GM18519 (cell line): ENCODE measurements at regions not wholly inside any gene's neighbourhood (a gene's known extent, or its start where the extent isn't known, plus 50 kb on each side); places are given as distances from the start of the nearest gene placed in this dataset.

Experiments used
- ATAC-seq: cut with Tn5 transposase; IDR thresholded peaks from one replicate; pipeline ENCODE4 v1.9.1; 2021; ENCODE audit warnings: mild to moderate bottlenecking, moderate library complexity; ENCODE audit not compliant: unreplicated experiment, low FRiP score

DNA sequence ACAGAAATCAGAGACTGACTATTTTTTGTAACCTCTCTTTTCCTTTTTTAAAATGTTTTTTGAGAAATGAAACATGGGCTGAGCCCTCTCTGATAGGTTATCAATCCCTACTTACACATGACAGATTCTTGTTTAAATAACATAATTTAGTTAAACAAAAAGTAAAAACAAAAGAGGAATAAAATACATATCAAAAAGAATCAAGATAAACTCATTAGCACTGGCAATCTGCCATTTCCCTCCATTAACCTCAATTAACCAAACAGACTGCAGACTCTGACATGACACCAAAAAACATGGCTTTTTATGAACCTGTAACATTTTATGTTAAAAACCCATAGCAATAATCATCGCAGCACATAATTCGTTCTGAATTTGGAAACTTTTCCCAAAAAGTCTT, 284.4 kb upstream of the MTNR1B start:
- no peak for ATAC-seq

DNA sequence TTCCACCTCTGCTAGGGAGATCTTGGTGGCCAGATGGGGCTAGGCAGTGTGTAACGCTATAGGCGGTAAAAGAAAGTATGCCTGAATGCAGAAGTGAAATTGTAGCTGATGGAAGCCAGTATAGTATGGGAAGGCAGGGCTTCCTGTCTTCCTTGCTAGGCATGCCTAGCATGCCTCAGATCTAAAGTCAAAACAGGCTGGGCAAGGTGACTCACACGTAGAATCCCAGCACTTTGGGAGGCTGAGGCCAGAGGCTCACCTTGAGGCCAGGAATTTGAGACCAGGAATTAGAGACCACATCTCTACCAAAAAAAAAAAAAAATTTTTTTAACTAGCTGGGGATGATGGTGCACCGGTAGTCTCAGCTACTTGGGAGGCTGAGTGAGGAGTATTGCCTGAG, 281.7 kb upstream of the MTNR1B start:
- no peak for ATAC-seq

DNA sequence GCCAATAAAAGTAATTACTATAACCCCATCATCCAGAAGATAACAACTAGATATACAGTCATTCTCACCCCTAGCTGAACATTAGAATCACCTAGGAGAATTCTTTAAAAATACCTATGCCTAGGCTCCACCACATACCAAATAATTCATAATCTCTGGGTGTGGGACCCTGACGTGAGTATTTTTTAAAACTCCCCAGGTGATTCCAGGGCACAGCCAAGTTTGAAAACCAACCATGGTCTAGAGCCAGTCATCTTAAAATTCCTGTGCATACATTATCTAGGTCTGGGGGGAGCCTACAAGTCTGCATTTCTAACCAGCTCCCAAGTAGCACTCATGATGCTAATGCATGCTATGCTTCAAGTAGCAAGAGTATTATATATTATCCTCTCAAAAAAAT, 281.0 kb upstream of the MTNR1B start:
- no peak for ATAC-seq

DNA sequence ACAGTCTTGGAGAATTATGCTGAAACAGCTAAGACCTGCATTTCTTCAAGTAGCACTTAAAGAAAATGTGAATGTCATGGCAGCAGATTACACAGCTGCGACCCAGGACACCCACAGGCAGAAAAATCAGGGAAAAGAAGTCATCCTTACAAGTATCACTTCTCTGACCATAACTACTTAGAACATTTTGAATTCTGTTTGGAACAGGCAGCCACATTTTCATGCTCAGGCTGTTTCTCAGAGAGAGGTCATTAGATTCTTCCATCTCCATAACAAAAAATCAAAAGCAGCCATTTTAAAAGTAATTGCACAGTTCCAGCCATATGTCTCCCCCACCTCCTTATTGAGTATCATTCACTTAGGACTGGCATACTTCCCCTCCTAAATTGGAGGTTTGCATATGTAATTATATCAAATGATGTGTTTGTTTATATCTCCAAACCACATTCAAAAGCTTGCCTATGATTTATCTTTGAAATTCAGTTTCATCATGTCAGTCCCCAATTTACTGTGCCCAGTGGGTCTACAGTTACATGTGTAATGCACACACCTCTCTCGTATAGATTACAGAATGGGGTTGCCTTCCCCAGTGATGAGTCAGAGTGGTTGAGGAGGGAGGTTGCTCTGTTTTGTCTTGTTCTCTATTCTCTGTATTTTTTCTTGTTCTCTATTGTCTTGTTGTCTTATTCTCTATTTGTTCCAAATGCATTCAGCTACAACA, 276.5 kb upstream of the MTNR1B start:
- no peak for ATAC-seq

DNA sequence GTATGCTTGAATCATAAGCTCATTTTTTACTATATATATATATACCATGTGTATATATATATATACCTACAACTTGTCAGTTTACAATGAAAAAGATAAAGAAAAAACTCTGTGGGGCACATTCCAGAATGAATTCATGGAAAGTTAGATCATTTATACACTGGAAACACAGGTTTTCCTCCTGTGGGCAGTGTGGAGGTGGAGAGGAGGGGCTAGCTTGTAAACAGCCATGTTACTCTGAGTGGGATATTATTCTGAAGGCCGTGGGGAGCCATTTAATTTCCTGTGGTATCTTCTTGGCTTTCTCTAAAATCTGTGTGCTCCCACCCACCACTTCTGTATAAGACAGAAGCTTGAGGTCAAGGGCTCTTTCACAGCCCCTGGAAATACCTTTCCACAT, 273.4 kb upstream of the MTNR1B start:
- no peak for ATAC-seq

DNA sequence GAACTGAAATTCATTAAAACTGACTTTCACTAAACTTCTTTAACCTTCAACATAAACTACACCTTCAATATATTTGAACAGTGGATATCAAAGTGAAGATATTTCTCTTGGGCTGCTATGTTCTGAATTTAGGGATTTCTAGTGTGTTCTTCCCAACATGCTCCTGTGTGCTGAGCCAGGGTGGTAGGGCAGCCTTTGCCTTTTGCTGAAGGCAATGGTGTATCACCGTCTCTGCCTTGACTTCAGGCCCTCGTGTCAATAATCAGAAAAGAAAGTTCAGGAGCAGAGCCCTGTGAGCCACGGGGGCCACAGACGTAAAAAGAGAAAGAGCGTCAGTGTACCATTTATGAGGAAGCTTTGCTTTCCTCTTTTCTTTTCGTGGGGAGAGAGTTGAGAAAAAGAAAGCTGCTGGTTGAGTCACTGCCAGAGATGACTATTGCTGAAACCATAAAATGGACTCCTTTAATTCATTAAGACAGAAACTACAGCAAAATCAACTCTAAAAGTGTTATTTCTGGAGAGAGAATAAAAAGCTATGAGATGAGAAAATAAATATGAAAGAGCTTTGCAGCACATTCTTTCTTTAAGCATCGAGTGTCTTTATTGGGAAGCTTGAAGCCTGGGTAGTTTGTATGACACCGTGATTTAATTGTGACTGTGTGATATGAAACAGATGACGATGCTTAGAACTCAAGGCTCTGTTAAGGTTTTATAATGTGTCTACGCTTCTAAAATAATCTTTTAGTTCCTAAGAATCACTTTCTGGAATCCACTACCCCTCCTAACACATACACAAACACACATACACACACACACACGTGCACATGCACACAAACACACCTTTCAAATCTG, 271.8 kb upstream of the MTNR1B start:
- no peak for ATAC-seq

DNA sequence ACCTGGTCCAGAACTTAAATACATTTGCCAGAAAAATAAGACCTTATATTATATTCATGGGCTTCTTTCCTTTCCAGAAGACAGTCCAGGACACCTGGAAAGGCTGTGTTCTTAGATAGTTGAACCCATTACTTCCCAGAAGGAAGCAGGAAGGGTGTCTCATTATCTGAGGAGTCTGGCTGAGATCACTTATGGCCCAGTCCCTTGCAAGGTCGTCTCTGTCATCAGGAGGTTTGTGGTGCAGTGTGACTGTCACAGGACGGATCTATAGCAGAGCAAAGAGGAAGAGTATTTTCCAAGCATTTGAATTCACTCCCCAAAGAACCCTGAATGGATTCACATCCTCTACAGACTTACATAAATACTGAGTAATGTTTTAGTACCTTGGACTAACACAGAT, 270.7 kb upstream of the MTNR1B start:
- no peak for ATAC-seq

DNA sequence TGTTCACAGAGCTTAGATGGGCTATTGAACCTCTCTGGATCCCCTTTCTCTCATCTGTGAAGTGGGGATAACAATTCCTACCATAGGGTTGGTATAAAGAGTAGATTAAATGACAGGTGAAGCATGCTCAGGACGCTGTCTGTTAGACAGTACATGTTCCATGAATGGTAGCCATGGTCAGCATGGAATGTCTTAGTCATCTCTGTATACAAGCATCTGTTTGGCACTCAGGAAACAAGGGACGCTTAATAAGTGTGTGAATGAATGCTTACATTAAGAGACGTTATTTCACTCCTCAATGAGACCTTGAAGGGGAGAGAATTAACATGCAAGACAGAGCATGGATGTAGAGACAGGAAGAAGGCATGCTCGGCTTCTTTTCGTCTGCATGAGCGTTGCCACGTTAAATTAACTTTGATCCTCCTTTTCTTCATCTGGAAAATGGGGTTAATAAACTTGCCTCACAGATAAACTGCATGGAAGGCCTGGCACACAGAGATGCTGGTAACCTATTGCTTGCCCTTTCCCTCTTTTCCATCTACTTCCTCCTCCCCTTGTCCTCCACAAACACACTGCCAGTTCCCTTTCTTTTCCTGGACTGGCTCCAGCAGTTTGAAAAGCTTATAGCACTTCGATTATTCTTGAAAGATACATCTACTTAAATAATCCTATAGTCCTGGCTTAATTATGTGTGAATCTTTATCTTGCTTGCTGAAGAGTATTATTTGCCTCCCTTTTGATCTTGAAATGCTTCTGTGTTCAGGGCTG, 267.2 kb upstream of the MTNR1B start:
- no peak for ATAC-seq

DNA sequence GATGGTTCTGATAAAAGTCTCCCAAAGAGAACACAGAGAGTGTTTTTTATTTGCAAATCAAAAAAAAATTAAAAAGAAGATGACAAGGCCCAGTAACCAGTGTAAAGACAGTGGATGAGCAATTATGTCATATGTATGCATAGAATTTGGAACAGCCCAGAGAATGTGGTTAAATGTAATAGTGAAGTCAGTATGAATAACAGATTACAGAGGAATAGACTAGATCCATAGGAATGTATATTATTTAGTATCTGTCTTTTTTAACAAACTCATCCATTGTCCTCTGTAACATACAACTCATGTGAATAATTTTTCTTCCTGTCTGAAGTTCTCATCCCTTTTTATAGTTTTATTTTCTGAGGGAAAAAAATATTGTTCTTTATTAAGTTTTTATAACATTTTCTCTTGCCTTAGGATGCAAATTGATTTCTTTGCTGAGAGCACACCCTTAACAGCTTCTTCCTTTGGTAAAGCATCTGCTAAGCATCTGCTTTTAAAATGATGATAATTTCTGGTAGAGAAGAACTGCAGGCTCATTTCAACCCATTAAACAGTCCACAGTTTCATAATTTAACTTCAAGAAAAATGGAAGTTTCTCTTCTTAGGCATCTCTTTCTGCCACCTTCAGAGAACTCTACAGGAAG, 266.5 kb upstream of the MTNR1B start:
- ATAC-seq: no peak

DNA sequence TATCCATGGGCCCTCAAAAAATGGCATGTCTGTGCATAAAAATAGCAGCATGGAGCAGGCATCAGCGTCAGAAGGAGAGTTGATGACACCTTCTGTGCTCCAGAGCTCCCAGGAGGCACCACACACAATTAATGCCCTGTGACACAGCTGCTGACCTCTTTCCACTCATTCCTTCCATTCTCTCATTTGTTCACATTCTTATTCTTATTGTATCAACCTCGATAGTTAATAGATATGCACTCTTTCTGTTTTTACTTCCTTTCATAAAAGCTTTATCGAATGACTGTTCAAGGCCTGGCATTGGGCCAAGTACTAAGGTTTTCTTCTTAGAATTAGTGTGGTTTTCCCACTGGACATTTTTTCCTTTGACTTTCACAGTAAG, 266.0 kb upstream of the MTNR1B start:
- no peak for ATAC-seq

DNA sequence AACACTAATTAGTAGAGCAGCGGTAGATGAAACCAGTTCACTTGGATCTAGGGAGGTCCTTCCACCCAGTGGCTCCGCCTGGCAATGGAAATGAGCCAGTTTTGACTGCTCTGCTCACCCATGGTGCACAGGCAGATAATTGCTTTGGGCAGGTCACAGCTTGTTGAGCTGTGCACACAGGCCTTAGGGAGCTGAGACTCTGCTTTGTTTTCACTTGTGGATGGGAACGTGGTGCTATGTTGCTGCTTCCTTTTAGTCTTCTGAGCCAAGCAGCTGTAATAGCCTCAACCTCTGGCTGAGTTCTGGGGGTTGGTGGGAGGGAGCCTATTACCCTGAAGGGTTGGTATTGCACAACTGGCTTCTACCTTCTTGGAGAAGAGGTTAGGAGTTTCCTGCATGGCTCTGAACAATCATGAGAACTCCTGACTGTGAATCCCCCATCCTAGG, 262.3 kb upstream of the MTNR1B start:
- no peak for ATAC-seq

DNA sequence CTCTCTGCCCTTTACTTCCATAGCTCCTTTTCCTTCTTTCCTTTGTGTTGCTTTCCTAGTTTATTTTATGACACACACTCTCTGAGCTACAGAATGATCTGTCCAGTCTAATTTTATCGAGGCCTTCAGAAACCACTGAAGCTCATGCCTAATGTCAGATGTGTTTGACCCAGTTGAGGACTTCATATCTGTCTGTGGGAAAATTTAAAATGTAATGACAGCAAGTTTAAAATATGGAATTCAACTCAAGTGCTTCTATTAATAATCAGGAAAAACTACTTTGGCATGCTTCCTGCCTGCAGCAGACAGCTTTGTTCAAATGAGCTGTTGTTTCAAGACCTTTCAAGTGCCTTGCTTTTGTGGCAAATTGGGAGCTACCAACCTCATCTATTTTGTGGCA, 261.8 kb upstream of the MTNR1B start:
- ATAC-seq: no peak

DNA sequence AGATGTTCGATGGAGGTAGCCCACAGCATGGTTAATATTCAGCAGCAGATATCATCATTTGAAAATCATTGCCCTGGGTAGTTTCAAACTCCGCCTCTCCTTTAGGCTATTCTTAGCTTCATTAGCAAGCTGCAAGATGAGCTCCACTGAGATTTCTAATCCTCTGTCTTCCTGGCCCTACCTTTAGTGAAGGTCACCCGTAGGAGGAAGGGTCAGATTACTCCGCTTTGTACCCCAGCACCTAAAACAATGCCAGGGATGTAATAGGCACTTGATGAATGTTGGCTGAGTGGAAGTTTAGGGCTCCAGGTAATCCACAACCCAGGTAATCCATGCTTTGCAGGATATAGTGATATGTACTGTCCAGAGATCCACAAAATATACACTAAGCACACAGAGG, 260.1 kb upstream of the MTNR1B start:
- ATAC-seq: no peak

DNA sequence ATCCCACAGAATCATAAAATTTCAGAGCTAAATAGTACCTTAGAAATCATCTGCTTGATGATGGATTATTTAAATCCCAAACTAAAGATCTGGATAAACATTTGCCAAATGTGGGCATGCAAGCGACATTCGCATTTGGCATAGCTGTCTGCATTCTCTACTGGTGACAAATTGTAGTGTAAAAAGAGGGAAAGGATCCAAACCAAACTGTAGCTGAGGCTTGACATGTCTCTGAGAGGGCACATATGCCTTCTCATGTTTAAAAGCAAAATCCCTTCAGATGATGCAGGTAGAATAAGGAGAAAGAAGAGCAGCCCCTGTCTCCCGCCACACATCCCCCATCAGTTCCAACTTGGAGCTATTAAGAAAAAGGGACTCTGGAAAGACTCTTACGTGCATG, 257.5 kb upstream of the MTNR1B start:
- ATAC-seq: no peak

DNA sequence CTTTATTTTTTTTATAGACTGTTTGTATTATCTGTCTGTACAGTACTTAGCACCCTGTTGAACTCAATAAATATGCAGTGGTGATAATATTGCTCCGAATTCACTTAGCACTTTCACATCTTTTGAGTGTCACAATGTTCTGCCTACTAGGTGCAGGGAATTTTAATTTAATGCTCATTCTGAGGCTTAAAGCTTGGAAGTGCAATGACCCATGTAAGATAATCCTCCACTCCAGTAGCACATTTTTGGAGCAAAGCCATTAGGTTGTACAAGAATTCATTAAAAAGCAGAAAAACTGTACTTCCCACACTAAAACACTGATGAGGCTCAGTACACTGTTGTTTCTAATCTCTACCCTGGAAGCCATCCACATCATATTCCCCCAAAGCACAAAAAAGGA, 255.3 kb upstream of the MTNR1B start:
- no peak for ATAC-seq

DNA sequence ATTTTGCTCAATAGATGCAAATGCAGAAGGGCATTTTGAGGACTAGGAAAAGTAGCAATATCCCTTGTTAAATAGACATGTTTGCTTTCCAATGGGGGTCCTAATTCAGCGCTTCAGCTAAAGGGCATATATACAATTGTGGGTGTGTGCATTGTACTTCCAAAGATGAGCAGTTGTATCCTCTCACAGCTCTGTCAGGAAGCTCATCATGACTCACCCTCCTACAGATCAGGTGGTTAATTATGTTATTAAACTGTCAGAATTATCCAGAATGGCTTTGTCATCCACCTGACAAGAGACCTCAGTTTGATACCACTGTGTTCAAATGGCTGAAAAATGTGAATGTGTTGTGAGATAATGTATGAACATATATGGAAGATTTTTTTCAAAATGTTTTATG, 252.2 kb upstream of the MTNR1B start:
- no peak for ATAC-seq

DNA sequence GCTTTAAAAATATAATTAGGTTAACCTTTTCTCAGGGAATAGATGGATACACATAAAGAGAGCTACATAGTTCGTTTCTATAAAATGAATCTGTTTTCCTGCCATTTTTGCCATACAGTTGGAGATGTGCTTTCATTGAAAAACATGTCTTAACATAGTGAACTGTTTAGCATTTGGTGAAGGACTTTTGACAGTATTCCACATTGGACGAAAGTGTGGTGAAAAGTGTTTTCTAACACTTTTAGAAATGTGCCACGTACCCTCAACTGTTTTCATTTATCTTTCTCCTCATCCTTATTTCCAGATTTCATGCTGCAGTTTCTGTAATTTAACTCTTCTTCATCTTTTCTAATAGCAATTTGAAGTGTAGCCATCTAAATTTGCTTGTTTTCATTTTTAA, 249.1 kb upstream of the MTNR1B start:
- ATAC-seq: no peak

DNA sequence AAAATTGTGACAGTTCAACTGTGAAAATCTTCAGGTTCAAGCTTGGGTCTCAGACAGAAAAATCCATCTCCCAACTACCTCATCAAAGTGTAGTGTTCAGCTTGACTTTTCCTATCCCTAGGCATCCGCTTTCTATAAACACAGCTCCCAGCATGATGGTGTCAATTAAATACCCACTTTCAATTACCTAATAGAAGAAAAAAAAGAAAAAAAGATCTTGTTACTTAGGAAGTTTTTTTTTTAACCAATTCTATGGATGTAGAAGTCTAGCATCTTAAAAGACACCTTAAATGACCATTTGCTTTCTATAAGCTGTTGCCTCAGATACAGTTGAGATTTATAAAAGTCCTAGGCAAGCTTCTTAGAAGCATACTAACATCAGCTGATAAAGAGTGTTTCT, 244.1 kb upstream of the MTNR1B start:
- ATAC-seq: no peak

DNA sequence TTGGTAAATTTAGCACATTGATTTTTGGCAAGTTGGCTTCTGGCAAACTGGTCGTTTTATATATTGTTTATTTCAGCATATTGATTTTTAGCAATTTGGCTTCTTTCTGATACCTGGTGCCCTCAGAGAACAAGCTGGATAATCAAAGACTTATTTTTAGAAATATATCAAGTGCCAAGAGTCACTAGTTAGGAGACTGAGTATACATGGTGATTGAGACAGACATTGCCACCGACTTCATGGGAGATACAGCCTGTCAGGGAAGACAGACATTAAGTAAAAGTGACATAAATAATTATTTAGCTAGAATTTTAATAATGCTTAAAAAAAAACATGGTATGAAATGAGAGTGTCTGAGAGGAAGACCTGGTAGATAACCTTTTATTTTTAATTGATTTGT, 242.3 kb upstream of the MTNR1B start:
- no peak for ATAC-seq

DNA sequence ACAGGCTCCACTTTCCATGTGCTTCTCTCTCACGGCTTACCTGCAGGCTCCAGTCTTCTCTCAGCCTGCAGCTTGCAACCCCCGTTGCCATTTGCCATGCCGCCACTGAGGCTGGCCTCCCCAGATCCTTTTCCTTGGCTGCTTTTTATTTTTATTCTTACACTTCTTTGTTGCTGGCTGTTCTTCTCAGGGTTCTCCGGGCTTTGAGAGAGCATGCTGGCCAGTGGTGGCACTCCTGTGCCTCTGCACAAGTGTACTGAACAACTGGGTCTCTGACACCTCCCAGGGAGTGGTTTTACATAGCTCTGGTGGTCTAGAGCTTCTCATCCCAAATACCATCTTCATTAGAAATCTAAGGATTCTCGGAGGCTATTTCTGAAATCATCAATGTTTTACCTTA, 241.7 kb upstream of the MTNR1B start:
- no peak for ATAC-seq

DNA sequence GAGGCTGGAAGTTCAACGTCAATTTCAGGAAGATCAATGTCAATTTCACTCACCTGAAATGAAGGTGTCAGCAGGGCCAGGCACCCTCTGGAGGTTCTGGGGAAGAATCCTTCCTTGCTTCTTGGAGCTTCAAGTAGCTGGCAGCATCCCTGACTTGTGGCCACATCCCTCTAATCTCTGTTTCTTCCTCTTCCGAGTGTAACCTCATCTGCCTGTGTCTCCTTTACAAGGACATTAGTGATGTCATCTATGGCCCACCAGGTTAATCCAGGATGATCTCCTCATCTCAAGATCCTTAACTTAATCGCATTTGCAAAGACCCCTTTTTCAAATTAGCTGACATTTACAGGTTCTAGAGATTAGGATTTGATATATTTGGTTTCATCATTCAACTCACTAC, 240.8 kb upstream of the MTNR1B start:
- ATAC-seq: no peak
